ENCODE measurements at regions not wholly inside any gene's neighbourhood (a gene's known extent, or its start where the extent isn't known, plus 50 kb on each side); places are given as distances from the start of the nearest gene placed in this dataset.

- DNase-seq (ENCODE audit: low spot score), result no peak
Observed at GRCh38 chr2:2701813-2702212, 370.7 kb upstream of the MYT1L start.

GRCh38 chr2:2701176-2701781 is 370.2 kb upstream of the MYT1L start:
- no peak for DNase-seq (ENCODE audit: low spot score)
- TF ChIP-seq CTCF (IDR thresholded peaks at IDR 0.05; ENCODE audit: extremely low read depth, missing control alignments), result no peak

More at GRCh38 chr2:2701813-2702212, 370.7 kb upstream of the MYT1L start:
- no peak for TF ChIP-seq CTCF (IDR thresholded peaks at IDR 0.05; ENCODE audit: extremely low read depth, missing control alignments)

GRCh38 chr2:2699121-2699505 is 368.0 kb upstream of the MYT1L start:
- no peak for DNase-seq (ENCODE audit: low spot score)

GRCh38 chr2:2698182-2699120 is 367.4 kb upstream of the MYT1L start:
- TF ChIP-seq CTCF (IDR thresholded peaks at IDR 0.05; ENCODE audit: extremely low read depth, missing control alignments), result no peak
- DNase-seq (ENCODE audit: low spot score), result no peak

More at GRCh38 chr2:2699121-2699505, 368.0 kb upstream of the MYT1L start:
- TF ChIP-seq CTCF (IDR thresholded peaks at IDR 0.05; ENCODE audit: extremely low read depth, missing control alignments), result no peak

GRCh38 chr2:2696733-2697455 is 365.8 kb upstream of the MYT1L start:
- no peak for TF ChIP-seq CTCF (IDR thresholded peaks at IDR 0.05; ENCODE audit: extremely low read depth, missing control alignments)
- no peak for DNase-seq (ENCODE audit: low spot score)

- no peak for TF ChIP-seq CTCF (IDR thresholded peaks at IDR 0.05; ENCODE audit: extremely low read depth, missing control alignments)
Observed at GRCh38 chr2:2696325-2696724, 365.2 kb upstream of the MYT1L start.

GRCh38 chr2:2694746-2695145 is 363.7 kb upstream of the MYT1L start:
- no peak for TF ChIP-seq CTCF (IDR thresholded peaks at IDR 0.05; ENCODE audit: extremely low read depth, missing control alignments)
- no peak for DNase-seq (ENCODE audit: low spot score)

More at GRCh38 chr2:2696325-2696724, 365.2 kb upstream of the MYT1L start:
- DNase-seq (ENCODE audit: low spot score), result no peak
